ENCODE measurements at regions not wholly inside any gene's neighbourhood (a gene's known extent, or its start where the extent isn't known, plus 50 kb on each side); places are given as distances from the start of the nearest gene placed in this dataset.

GRCh38 chr5:10034001-10034400 lies 215.7 kb downstream of the ATPSCKMT start:
- H2BK5ac ChIP-seq (ENCODE audit: low read depth, low read length, poor library complexity, severe bottlenecking): no peak overlapping the region
- CTCF ChIA-PET: no interaction called here

More at GRCh38 chr5:10034001-10034400, 215.7 kb downstream of the ATPSCKMT start:
- H2BK15ac ChIP-seq (ENCODE audit: low read depth, low read length): no peak overlapping the region
- no peak overlapping the region for H3K4me3 ChIP-seq (ENCODE audit: insufficient read depth, low read depth, low read length)
- H2BK20ac ChIP-seq (ENCODE audit: low read depth, low read length): no peak overlapping the region
- H3K4me2 ChIP-seq (ENCODE audit: low read depth, low read length): no peak overlapping the region
- intact Hi-C loops (cut with micrococcal nuclease) (loop anchor here (5.0 to 10.0 kb wide), 2 partner anchors 262 to 879 kb away; no protein-coding TSS in a partner anchor), dilution Hi-C loops (cut with HindIII; ENCODE audit: low sequenced_read_pairs, unreplicated experiment) (no loop called here), in situ Hi-C loops (cut with MboI; ENCODE audit: low sequenced_read_pairs) (no loop called here)
- TF ChIP-seq MAZ (IDR thresholded peaks at IDR 0.05; ENCODE audit: borderline replicate concordance, low read depth, low read length) (no peak), RCOR1 (IDR thresholded peaks at IDR 0.05; ENCODE audit: insufficient replicate concordance, low read length) (no peak), SMC3 (IDR thresholded peaks at IDR 0.05; ENCODE audit: low read depth, low read length) (no peak), CEBPB (IDR thresholded peaks at IDR 0.05; ENCODE audit: low read depth, low read length) (no peak), USF2 (IDR thresholded peaks at IDR 0.05; ENCODE audit: low read depth, low read length) (no peak), MAFK (IDR thresholded peaks at IDR 0.05; ENCODE audit: low read depth, low read length) (no peak), POLR2A (IDR thresholded peaks at IDR 0.05; ENCODE audit: low read depth, low read length) (no peak)
- WGBS, 2 experiments (ENCODE audit: extremely low coverage in 2 of 2, insufficient read length in 1 of 2): 71% methylated on average over 5 of the region's 8 CpGs; no CpG with 5 or more reads in 1 of the 2 experiments
- no peak overlapping the region for H3K23ac ChIP-seq (ENCODE audit: low read depth, low read length)
- H2AFZ ChIP-seq (replicated peaks; ENCODE audit: low read length, poor library complexity): no peak overlapping the region
- H3K4me1 ChIP-seq (ENCODE audit: control insufficient read depth, insufficient read depth, low read length): no peaks in the 10 kb centered on the region; the same call in 1 of the 2 replicates
- H3K14ac ChIP-seq (replicated peaks; ENCODE audit: low read depth, low read length): no peak overlapping the region
- H4K5ac ChIP-seq (ENCODE audit: low read depth, low read length): no peak overlapping the region
- no peak overlapping the region for H3K4ac ChIP-seq (ENCODE audit: low read depth, low read length)
- BruUV-seq (replicated peaks): no TSS peak
- POLR2A ChIA-PET (ENCODE audit: unreplicated experiment): no interaction called here
- no peaks in the 10 kb centered on the region for H4K20me1 ChIP-seq (ENCODE audit: insufficient read depth, low read length)
- no peak overlapping the region for H2AK5ac ChIP-seq (ENCODE audit: low read depth, low read length)
- no peak overlapping the region for H3K56ac ChIP-seq (ENCODE audit: extremely low read depth, insufficient read depth, low read length)
- H3K9me3 ChIP-seq (ENCODE audit: control insufficient read depth, insufficient read depth, low read length): no peaks in the 10 kb centered on the region
- no peak overlapping the region for H3K18ac ChIP-seq (ENCODE audit: low read depth, low read length)
- H3K27me3 ChIP-seq (ENCODE audit: control insufficient read depth, insufficient read depth, low read length): peaks cover under 1% of the 10 kb centered on the region
- H3K79me1 ChIP-seq (ENCODE audit: low read depth in 1 of 2, low read length in 2 of 2): no peaks in the 10 kb centered on the region
- no peak overlapping the region for H4K91ac ChIP-seq (ENCODE audit: insufficient read depth, low read depth, low read length)
- no peak overlapping the region for H3K9ac ChIP-seq (ENCODE audit: low read depth, low read length)
- H3K36me3 ChIP-seq (ENCODE audit: control insufficient read depth, insufficient read depth, low read length): no peaks in the 10 kb centered on the region
- no peak overlapping the region for H2BK120ac ChIP-seq (ENCODE audit: low read depth, low read length)
- no peak overlapping the region for H4K8ac ChIP-seq (ENCODE audit: low read depth in 2 of 2, low read length in 2 of 2)
- H3K27ac ChIP-seq (ENCODE audit: insufficient read depth, low read length): no peak overlapping the region
- ATAC-seq (ENCODE audit: low read depth) (no peak), DNase-seq (no peak)
- no peak overlapping the region for H2AK9ac ChIP-seq (replicated peaks; ENCODE audit: low read depth, low read length, poor library complexity)
- peaks cover 3% of the 10 kb centered on the region; the same call in 1 of the 2 replicates for H3K9me1 ChIP-seq (ENCODE audit: insufficient read depth, low read length)

All from IMR-90 (cell line).